ENCODE measurements at regions not wholly inside any gene's neighbourhood (a gene's known extent, or its start where the extent isn't known, plus 50 kb on each side); places are given as distances from the start of the nearest gene placed in this dataset.

GRCh38 chr4:116332508-116332907 is 752.9 kb downstream of the TRAM1L1 start:
- intact Hi-C loops (cut with micrococcal nuclease; ENCODE audit: unreplicated experiment), result no loop called here
- Histone ChIP-seq H3K27ac (ENCODE audit: low read length) (no peak overlapping the region), H3K4me1 (ENCODE audit: control insufficient read depth, insufficient read depth, low read length) (no peaks in the 10 kb centered on the region), H3K36me3 (ENCODE audit: control insufficient read depth, insufficient read depth, low read length) (no peaks in the 10 kb centered on the region), H3K9me3 (ENCODE audit: control insufficient read depth, insufficient read depth, low read depth, low read length) (no peaks in the 10 kb centered on the region), H3K4me3 (ENCODE audit: low read depth in 2 of 2, low read length in 2 of 2) (no peak overlapping the region), H3K27me3 (ENCODE audit: control insufficient read depth, insufficient read depth, low read length) (no peaks in the 10 kb centered on the region)
- BruUV-seq (replicated peaks), result no TSS peak
- TF ChIP-seq CTCF (IDR thresholded peaks at IDR 0.05), result no peak
- no peak for TF ChIP-seq SIN3A (IDR thresholded peaks at IDR 0.05; ENCODE audit: borderline replicate concordance, insufficient read depth, low read depth, low read length)
- TF ChIP-seq REST (IDR thresholded peaks at IDR 0.05; ENCODE audit: insufficient read depth in 1 of 2, low read depth in 2 of 2, low read length in 1 of 2), result no peak
- no peak for TF ChIP-seq TCF7L2 (IDR thresholded peaks at IDR 0.05; ENCODE audit: low read depth, low read length)
- no peak for TF ChIP-seq POLR2AphosphoS5 (IDR thresholded peaks at IDR 0.05; ENCODE audit: low read depth, low read length)
- ChIA-PET POLR2A (no interaction called here), CTCF (no interaction called here)
- DNase-seq (ENCODE audit: low read depth, low spot score) (no peak), ATAC-seq (no peak)
- in situ Hi-C loops (cut with HindIII; ENCODE audit: low pct_unique_long_range_greater_than_20kb, low sequenced_read_pairs), result no loop called here

GRCh38 chr4:116328261-116328860 is 757.0 kb downstream of the TRAM1L1 start:
- ChIA-PET CTCF (no interaction called here), POLR2A (no interaction called here)
- H3K4me3 ChIP-seq (ENCODE audit: low read depth in 2 of 2, low read length in 2 of 2), result no peak overlapping the region
- H3K9me3 ChIP-seq (ENCODE audit: control insufficient read depth, insufficient read depth, low read depth, low read length), result no peaks in the 10 kb centered on the region
- intact Hi-C loops (cut with micrococcal nuclease; ENCODE audit: unreplicated experiment) (no loop called here), in situ Hi-C loops (cut with HindIII; ENCODE audit: low pct_unique_long_range_greater_than_20kb, low sequenced_read_pairs) (no loop called here)
- no peak overlapping the region for H3K27ac ChIP-seq (ENCODE audit: low read length)
- no peaks in the 10 kb centered on the region for H3K4me1 ChIP-seq (ENCODE audit: control insufficient read depth, insufficient read depth, low read length)
- H3K36me3 ChIP-seq (ENCODE audit: control insufficient read depth, insufficient read depth, low read length), result no peaks in the 10 kb centered on the region
- TF ChIP-seq SIN3A (IDR thresholded peaks at IDR 0.05; ENCODE audit: borderline replicate concordance, insufficient read depth, low read depth, low read length) (no peak), POLR2AphosphoS5 (IDR thresholded peaks at IDR 0.05; ENCODE audit: low read depth, low read length) (no peak), REST (IDR thresholded peaks at IDR 0.05; ENCODE audit: insufficient read depth in 1 of 2, low read depth in 2 of 2, low read length in 1 of 2) (no peak), CTCF (IDR thresholded peaks at IDR 0.05) (no peak), TCF7L2 (IDR thresholded peaks at IDR 0.05; ENCODE audit: low read depth, low read length) (no peak)
- H3K27me3 ChIP-seq (ENCODE audit: control insufficient read depth, insufficient read depth, low read length), result no peaks in the 10 kb centered on the region
- DNase-seq (ENCODE audit: low read depth, low spot score) (no peak), ATAC-seq (no peak)
- BruUV-seq (replicated peaks), result no TSS peak
